GM23338 (cell line): ENCODE measurements at regions not wholly inside any gene's neighbourhood (a gene's known extent, or its start where the extent isn't known, plus 50 kb on each side); places are given as distances from the start of the nearest gene placed in this dataset.

Source experiments
- ATAC-seq: fragments of 200-7000 bp; cut with Tn5 transposase; 3 replicates; pipeline ENCODE4 v1.9.1; 2020
- DNase-seq: peaks from one replicate; pipeline ENCODE4 v3.0.0-alpha.2; 2015; ENCODE audit warnings: low spot score
- H2AFZ ChIP-seq: fragments of 200-600 bp; sonication (generic); 2 replicates; pipeline ENCODE4 v1.8.0; 2016; ENCODE audit warnings: antibody characterized with exemption, mild to moderate bottlenecking, moderate library complexity
- H3F3A ChIP-seq: fragments of 200-600 bp; sonication (generic); replicated peaks from 2 replicates; pipeline ENCODE4 v1.8.0; 2017; ENCODE audit warnings: antibody characterized with exemption, mixed run types, low read depth
- H3K27ac ChIP-seq: fragments of 200-600 bp; sonication (generic); 2 replicates; pipeline ENCODE4 v1.6.1; 2016; ENCODE audit warnings: low read depth
- H3K27me3 ChIP-seq: fragments of 200-600 bp; sonication (generic); 2 replicates; pipeline ENCODE4 v1.8.0; 2016; ENCODE audit warnings: mild to moderate bottlenecking, mixed run types, moderate library complexity; ENCODE audit not compliant: insufficient read depth
- H3K36me3 ChIP-seq: fragments of 200-600 bp; sonication (generic); 2 replicates; pipeline ENCODE4 v1.8.0; 2016; ENCODE audit warnings: mild to moderate bottlenecking; ENCODE audit not compliant: insufficient read depth
- H3K4me1 ChIP-seq: fragments of 200-600 bp; sonication (generic); 2 replicates; pipeline ENCODE4 v1.8.0; 2016; ENCODE audit warnings: mild to moderate bottlenecking, moderate library complexity; ENCODE audit not compliant: insufficient read depth
- H3K4me2 ChIP-seq: fragments of 200-600 bp; sonication (generic); 2 replicates; pipeline ENCODE4 v1.7.1; 2017; ENCODE audit warnings: mixed run types
- H3K4me3 ChIP-seq: fragments of 200-600 bp; sonication (generic); 2 replicates; pipeline ENCODE4 v1.6.1; 2016; ENCODE audit warnings: mixed run types
- H3K79me2 ChIP-seq: fragments of 200-600 bp; sonication (generic); replicated peaks from 2 replicates; pipeline ENCODE4 v1.8.0; 2017; ENCODE audit warnings: mild to moderate bottlenecking; ENCODE audit not compliant: insufficient read depth
- H3K9me2 ChIP-seq: fragments of 200-600 bp; sonication (generic); 2 replicates; pipeline ENCODE4 v1.8.0; 2017; ENCODE audit not compliant: insufficient read depth
- H4K20me1 ChIP-seq: fragments of 200-600 bp; sonication (generic); replicated peaks from 2 replicates; pipeline ENCODE4 v1.8.0; 2017; ENCODE audit warnings: mild to moderate bottlenecking; ENCODE audit not compliant: insufficient read depth
- H3K27ac Mint-ChIP-seq: 2 replicates; pipeline ENCODE4 v1.8.0; 2020; ENCODE audit warnings: inconsistent platforms, mild to moderate bottlenecking, moderate library complexity, mixed read lengths
- H3K27me3 Mint-ChIP-seq: 3 replicates; pipeline ENCODE4 v1.8.0; 2022; ENCODE audit warnings: low read depth, mild to moderate bottlenecking, moderate library complexity, mixed read lengths, inconsistent platforms; ENCODE audit not compliant: insufficient read depth, poor library complexity
- H3K36me3 Mint-ChIP-seq: 3 replicates; pipeline ENCODE4 v1.8.0; 2021; ENCODE audit warnings: low read depth, mild to moderate bottlenecking, inconsistent platforms, moderate library complexity, mixed read lengths
- H3K4me1 Mint-ChIP-seq: 3 replicates; pipeline ENCODE4 v1.8.0; 2020; ENCODE audit warnings: mild to moderate bottlenecking, inconsistent platforms, mixed read lengths
- H3K4me3 Mint-ChIP-seq: 3 replicates; pipeline ENCODE4 v1.8.0; 2021; ENCODE audit warnings: moderate library complexity, mild to moderate bottlenecking, inconsistent platforms, mixed read lengths
- H3K9me3 Mint-ChIP-seq: 3 replicates; pipeline ENCODE4 v1.8.0; 2020; ENCODE audit warnings: moderate library complexity, mild to moderate bottlenecking, inconsistent platforms, mixed read lengths
- CREB1 ChIP-seq: fragments of 250-450 bp; sonication (Bioruptor Pico); IDR thresholded peaks from 2 replicates; pipeline ENCODE4 v1.5.0; 2020; ENCODE audit warnings: low read depth, mild to moderate bottlenecking, moderate library complexity
- EZH2 ChIP-seq: fragments of 200-600 bp; sonication (generic); IDR thresholded peaks from one replicate; pipeline ENCODE4 v1.8.0; 2017; ENCODE audit warnings: antibody characterized with exemption, mild to moderate bottlenecking, low read depth; ENCODE audit not compliant: unreplicated experiment
- NANOG ChIP-seq: IDR thresholded peaks from 2 replicates; pipeline ENCODE4 v1.6.1; 2016; ENCODE audit warnings: antibody characterized with exemption, borderline replicate concordance
- POLR2AphosphoS5 ChIP-seq: IDR thresholded peaks from 2 replicates; pipeline ENCODE4 v1.6.1; 2016; ENCODE audit warnings: antibody characterized with exemption, low read depth
- ZNF114 ChIP-seq: fragments of 250-450 bp; sonication (Bioruptor Pico); IDR thresholded peaks from 2 replicates; pipeline ENCODE4 v1.5.0; 2020; ENCODE audit warnings: mild to moderate bottlenecking, moderate library complexity
- TF ChIP-seq, protein P1 (sequence below): fragments of 250-450 bp; sonication (Bioruptor Pico); IDR thresholded peaks from 2 replicates; pipeline ENCODE4 v1.5.0; 2020; ENCODE audit warnings: mild to moderate bottlenecking, moderate library complexity
- TF ChIP-seq, protein P2 (sequence below): IDR thresholded peaks from one replicate; pipeline ENCODE4 v1.6.1; 2018; ENCODE audit warnings: antibody characterized with exemption; ENCODE audit not compliant: unreplicated experiment

DNA sequence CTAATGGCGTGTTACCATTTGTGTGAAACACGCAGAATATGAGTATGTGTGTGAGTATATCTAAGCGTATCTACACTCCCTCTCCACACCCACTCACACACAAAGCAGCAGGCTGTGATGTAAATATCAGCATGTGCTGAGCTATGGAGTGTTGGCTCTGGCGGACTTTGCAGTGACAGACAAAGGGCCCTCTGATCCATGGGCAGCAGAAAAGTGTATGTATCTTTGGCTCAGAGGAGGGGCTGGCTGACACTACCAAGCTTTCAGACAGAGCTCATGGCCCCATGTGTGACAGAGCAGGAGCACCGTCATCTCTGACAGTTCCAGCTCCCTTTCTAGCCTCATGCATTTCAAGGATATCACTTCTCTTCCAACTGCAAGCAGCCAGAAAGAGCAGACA, 57.2 kb upstream of the ASB18 start (continued):
- TF ChIP-seq, protein P1, sequence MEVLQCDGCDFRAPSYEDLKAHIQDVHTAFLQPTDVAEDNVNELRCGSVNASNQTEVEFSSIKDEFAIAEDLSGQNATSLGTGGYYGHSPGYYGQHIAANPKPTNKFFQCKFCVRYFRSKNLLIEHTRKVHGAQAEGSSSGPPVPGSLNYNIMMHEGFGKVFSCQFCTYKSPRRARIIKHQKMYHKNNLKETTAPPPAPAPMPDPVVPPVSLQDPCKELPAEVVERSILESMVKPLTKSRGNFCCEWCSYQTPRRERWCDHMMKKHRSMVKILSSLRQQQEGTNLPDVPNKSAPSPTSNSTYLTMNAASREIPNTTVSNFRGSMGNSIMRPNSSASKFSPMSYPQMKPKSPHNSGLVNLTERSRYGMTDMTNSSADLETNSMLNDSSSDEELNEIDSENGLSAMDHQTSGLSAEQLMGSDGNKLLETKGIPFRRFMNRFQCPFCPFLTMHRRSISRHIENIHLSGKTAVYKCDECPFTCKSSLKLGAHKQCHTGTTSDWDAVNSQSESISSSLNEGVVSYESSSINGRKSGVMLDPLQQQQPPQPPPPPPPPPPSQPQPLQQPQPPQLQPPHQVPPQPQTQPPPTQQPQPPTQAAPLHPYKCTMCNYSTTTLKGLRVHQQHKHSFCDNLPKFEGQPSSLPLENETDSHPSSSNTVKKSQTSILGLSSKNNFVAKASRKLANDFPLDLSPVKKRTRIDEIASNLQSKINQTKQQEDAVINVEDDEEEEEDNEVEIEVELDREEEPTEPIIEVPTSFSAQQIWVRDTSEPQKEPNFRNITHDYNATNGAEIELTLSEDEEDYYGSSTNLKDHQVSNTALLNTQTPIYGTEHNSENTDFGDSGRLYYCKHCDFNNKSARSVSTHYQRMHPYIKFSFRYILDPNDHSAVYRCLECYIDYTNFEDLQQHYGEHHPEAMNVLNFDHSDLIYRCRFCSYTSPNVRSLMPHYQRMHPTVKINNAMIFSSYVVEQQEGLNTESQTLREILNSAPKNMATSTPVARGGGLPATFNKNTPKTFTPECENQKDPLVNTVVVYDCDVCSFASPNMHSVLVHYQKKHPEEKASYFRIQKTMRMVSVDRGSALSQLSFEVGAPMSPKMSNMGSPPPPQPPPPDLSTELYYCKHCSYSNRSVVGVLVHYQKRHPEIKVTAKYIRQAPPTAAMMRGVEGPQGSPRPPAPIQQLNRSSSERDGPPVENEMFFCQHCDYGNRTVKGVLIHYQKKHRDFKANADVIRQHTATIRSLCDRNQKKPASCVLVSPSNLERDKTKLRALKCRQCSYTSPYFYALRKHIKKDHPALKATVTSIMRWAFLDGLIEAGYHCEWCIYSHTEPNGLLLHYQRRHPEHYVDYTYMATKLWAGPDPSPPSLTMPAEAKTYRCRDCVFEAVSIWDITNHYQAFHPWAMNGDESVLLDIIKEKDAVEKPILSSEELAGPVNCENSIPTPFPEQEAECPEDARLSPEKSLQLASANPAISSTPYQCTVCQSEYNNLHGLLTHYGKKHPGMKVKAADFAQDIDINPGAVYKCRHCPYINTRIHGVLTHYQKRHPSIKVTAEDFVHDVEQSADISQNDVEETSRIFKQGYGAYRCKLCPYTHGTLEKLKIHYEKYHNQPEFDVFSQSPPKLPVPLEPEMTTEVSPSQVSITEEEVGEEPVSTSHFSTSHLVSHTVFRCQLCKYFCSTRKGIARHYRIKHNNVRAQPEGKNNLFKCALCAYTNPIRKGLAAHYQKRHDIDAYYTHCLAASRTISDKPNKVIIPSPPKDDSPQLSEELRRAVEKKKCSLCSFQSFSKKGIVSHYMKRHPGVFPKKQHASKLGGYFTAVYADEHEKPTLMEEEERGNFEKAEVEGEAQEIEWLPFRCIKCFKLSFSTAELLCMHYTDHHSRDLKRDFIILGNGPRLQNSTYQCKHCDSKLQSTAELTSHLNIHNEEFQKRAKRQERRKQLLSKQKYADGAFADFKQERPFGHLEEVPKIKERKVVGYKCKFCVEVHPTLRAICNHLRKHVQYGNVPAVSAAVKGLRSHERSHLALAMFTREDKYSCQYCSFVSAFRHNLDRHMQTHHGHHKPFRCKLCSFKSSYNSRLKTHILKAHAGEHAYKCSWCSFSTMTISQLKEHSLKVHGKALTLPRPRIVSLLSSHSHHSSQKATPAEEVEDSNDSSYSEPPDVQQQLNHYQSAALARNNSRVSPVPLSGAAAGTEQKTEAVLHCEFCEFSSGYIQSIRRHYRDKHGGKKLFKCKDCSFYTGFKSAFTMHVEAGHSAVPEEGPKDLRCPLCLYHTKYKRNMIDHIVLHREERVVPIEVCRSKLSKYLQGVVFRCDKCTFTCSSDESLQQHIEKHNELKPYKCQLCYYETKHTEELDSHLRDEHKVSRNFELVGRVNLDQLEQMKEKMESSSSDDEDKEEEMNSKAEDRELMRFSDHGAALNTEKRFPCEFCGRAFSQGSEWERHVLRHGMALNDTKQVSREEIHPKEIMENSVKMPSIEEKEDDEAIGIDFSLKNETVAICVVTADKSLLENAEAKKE (CRISPR knock-in tag) = no peak

DNA sequence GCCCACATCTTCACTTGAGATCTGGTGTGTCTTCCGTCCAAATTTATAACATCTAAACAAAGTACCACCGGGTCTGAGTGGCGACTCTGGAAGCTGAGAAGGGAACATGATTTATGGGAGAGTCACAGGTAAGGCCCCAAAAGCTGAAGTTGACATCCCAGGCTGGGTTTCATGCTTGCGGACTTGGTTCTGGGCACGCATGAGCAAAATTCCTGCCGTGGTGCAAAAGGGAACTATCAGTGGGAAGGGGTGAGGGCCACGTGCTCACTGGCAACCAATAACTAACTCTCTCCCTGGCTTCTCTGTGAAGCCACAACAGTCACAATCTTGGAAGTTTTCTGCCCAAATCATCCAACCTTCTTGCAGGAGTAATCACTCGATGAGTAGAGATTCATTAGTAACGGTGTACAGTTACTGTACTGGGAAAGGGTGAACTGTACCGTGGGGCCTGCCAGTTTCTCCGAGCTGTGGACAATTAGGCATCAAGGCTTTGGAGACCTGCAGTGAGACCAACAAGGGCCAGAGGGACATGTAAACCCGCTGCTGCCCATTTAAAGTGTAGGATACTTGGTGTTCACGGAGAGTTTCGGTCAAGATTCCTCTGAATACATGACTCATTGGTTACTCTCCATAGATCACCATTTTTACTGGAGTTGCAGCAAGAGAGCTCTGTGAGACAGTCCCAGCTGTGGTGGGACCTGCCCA, 69.4 kb upstream of the ASB18 start:
- no peak for ATAC-seq
- Histone ChIP-seq H3K27ac (no peak overlapping the region), H2AFZ (no peak overlapping the region), H4K20me1 (no peaks in the 10 kb centered on the region), H3K4me3 (no peak overlapping the region), H3K9me2 (no peaks in the 10 kb centered on the region), H3K36me3 (no peaks in the 10 kb centered on the region), H3K79me2 (no peaks in the 10 kb centered on the region), H3K4me2 (no peak overlapping the region), H3K27me3 (no peaks in the 10 kb centered on the region), H3F3A (no peaks in the 10 kb centered on the region), H3K4me1 (no peaks in the 10 kb centered on the region)
- Mint-ChIP-seq H3K4me3 (no peak overlapping the region), H3K4me1 (peaks cover under 1% of the 10 kb centered on the region; the same call in 1 of the 3 replicates), H3K27me3 (peaks cover 4% of the 10 kb centered on the region), H3K9me3 (no peaks in the 10 kb centered on the region), H3K27ac (no peak overlapping the region), H3K36me3 (no peaks in the 10 kb centered on the region)
- DNase-seq = no peak
- no peak for TF ChIP-seq EZH2
- no peak for TF ChIP-seq CREB1 (CRISPR knock-in tag)
- TF ChIP-seq, protein P2, sequence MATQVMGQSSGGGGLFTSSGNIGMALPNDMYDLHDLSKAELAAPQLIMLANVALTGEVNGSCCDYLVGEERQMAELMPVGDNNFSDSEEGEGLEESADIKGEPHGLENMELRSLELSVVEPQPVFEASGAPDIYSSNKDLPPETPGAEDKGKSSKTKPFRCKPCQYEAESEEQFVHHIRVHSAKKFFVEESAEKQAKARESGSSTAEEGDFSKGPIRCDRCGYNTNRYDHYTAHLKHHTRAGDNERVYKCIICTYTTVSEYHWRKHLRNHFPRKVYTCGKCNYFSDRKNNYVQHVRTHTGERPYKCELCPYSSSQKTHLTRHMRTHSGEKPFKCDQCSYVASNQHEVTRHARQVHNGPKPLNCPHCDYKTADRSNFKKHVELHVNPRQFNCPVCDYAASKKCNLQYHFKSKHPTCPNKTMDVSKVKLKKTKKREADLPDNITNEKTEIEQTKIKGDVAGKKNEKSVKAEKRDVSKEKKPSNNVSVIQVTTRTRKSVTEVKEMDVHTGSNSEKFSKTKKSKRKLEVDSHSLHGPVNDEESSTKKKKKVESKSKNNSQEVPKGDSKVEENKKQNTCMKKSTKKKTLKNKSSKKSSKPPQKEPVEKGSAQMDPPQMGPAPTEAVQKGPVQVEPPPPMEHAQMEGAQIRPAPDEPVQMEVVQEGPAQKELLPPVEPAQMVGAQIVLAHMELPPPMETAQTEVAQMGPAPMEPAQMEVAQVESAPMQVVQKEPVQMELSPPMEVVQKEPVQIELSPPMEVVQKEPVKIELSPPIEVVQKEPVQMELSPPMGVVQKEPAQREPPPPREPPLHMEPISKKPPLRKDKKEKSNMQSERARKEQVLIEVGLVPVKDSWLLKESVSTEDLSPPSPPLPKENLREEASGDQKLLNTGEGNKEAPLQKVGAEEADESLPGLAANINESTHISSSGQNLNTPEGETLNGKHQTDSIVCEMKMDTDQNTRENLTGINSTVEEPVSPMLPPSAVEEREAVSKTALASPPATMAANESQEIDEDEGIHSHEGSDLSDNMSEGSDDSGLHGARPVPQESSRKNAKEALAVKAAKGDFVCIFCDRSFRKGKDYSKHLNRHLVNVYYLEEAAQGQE = no peak
- no peak for TF ChIP-seq POLR2AphosphoS5
- TF ChIP-seq ZNF114 (CRISPR knock-in tag) = no peak
- TF ChIP-seq NANOG = no peak
